Fibroblast of skin of right quadriceps (primary cell): ENCODE measurements at regions not wholly inside any gene's neighbourhood (a gene's known extent, or its start where the extent isn't known, plus 50 kb on each side); places are given as distances from the start of the nearest gene placed in this dataset.

Experiments used
- DNase-seq: peaks from one replicate; pipeline ENCODE4 v3.0.0-alpha.2; 2013

DNA sequence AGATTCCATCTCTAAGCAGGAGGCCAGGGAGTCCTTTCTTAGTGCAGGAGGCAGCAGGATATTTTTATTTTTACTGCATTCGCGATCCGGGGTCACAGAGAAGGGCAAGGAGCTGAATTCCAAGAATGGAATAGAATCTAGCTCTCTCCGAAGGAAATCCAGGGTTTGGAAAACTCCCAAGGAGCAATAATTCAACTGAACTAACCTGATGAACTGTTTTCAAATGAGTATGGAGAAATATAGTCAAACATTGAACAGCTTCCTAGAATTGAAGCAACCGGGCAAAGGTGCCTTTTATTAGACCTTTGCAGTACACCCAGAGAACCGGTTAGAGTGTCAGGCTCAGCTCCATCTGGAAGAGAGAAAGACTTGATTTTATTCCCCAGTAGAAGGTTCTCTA, 120.7 kb upstream of the MAF start:
- no peak for DNase-seq

DNA sequence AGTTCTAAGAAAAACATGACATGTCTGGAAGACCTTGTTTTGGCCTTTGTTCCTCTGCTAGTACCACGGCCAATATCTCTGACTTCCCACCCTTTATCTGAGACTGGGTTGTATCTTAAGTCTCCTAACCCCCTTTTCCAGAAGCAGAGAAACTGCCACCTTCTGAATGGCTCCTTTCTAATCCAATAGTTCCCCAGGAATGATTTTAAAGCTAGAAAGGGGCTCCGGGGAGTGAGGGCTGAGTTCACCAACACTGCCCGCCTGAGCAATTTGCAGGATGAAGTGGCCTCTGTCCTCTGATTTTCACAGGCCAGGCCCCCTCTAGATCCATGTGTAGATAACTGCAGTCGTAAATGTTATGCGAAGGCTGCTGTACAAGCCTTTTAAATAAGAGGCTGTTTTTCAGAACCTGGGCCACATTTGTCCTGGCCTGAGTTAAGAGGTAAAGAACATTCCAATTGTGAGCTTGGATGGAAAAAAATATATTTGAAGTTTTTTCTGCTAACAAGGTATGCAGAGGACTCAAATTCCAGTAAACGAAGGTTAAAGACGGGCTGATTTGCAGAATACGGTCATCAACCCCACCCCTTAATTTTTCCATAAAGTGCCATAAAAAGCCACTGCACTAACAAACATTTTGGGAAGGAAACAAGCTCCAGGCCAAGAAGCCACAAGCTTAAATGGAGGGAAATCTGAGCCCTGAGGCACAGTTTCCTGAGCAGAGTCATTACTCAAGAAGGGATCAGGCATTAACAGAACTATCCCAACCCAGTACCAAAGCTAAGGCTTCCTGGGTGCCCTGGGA, 117.0 kb upstream of the MAF start:
- no peak for DNase-seq

DNA sequence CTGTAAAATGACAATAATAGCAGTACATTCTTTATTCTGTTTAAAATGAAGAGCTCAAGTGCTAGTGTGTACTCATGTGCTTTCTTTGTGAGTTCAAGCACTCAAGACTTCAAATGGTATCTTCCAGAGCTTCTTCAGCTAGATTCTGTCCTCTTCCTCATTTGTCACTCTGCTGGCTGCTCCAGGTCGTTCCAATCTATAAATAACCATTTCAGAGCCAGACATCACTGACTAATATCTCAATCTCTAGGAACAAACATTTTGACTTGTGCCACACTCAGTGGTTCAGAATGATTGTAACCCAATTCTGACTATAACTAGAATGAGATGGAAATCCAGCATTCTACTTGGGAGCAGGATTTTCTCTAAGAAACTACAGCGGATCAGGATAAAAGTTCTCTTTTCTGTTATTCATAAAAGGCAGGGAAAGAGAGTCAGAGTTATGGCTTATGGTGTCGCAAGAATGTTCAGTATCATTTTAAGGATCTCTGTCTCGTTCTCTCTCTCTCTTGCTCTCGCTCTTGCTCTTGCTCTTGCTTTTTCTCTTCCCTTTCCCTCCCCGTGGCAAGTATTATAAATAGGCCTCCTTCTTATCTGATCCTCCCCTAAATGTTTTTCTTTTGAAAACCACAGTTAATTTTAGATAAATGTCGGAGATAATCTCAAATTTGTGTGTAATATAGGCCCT, 116.3 kb upstream of the MAF start:
- DNase-seq, result no peak

DNA sequence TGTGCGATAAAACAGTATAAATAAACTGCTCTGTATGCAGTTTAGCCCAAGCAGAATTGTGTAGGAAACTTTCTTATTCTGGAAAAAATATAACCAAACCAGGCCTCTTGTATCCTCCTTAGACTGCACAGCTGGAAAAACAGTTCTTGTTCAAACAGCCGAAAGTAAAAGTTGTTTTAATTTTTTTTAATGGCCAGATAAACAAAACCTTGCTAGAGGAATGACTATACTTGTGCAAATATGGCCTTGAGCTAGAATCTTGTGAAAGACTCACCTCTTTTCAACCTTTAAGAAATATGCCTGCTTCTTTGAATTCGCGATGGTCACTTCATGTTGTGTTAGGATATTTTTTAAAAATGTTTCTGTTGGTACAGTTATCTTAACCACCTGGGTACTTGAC, 114.5 kb upstream of the MAF start:
- no peak for DNase-seq

DNA sequence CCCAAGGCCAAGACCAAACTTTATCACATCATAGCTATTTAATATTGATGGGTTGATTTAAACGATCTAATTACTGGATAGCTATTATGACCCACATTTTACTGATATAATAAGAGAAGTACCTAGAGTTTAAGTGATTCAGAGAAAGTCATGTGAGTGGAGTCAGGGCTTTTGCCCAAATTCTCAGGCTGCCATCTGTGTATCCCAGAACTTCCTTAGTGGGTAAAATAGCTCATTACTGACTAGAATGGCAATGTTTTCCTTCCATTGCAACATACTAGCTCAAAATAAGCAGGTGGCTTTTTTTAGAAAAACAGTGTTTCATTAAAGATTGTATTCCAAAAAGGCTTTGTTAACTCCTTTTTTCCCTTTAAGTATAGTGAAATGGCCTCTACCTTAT, 113.9 kb upstream of the MAF start:
- no peak for DNase-seq

DNA sequence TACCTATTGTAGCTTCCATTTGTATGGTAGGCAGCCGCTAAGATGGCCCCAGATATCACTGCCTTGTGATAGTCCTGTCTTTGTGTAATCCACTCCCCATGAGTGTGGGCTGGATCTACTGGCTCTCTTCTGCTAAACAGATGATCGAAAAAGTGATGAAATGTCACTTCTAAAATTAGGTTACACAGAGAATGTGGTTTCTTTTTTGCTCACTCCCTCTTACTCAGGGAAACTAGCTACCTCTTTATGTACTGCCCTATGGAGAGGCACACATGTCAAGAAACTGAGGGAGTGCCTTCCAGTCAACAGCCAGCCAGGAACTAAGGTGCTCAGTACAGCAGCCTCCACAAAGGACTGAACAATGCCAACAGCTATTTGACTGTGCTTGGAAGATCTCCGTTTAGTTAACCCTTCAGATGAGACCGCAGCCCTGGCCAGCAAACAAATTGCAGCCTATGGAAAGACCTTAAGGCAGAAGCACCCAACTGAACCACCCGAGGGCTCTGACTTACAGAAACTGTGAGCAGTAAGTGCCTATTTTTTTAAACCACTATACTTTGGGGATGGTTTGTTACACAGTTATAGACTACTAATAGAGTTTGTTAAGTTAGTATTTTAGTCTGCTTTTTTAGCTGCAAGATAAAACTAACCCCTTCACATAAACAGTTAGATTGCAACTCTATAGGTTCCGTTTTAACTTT, 113.2 kb upstream of the MAF start:
- DNase-seq, result no peak

DNA sequence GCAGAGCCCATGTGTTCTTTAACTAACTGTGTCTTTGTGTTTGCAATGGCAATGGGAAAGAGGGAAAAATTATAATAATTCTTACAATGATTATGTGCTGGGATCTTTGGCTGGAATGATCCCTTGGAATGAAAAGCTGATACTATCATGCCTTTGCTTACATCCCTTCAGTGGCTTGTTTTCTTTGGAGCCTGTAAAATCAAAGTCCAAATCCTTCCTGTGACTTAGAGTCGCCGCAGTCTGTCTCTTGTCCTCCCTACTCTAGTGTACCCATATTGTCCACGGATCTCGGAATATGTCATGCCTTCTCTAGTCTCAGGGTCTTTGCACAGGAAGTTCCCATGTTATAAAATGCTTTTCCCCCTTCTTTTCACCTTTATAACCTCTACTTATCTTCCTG, 111.7 kb upstream of the MAF start:
- DNase-seq, result no peak

DNA sequence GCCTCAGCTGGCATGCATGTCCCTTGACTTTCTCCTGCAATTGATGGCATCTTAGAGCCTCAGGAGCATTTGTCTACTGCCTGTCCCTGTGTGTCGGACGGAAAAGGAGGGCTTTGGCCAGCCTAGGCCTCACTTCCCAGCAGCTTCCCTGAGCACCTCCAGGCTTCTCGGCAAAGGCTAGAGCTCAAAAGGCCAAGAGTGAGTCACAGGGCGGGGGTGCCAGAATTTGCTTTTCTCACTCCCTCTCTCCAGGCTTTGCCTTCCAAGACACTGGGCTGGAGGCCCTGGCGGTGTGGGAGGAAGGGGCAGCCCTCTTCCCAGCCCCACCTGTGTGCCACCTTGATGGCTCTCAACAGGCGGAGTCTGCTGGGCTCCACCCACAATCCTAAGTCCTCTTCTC, 107.3 kb upstream of the MAF start:
- DNase-seq, result no peak

DNA sequence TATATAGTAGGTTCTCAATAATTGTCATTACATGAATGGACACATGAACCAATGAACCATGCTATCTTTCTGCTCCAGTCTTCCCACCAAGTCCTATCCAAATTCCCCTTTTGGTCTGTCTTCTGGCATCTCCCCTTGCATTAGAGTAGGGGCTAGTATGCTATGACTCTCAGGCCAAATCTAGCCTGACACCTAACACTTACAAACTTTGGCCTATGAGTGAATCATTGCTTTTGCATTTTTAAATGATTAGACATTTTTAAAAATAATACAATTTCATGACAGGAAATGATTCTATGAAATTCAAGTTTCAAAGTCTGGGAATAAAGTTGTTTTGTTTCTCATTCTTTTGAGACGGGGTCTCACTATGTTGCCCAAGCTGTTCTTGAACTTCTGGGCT, 102.5 kb upstream of the MAF start:
- DNase-seq, result peak; percentile 12

DNA sequence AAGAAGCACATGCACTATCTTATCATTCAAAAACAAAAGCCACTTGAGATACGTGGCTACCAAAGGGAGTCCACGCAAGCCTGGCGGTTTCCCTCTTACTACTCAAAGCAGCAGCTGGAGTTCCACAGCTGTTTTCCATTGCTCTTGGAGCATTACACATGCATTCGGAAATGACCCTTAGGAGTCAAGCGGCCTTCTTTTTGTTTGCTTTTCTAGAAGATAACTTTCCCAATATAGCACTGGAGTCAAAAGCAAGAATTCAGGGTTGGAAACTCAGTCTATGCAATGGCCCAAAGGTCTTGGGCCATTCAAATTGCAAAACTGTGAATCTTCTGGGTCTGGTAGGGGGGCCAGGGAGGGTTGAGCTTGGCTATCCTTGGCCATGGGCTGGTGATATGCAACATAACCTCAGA, 97.8 kb upstream of the MAF start:
- peak; percentile 1 for DNase-seq

DNA sequence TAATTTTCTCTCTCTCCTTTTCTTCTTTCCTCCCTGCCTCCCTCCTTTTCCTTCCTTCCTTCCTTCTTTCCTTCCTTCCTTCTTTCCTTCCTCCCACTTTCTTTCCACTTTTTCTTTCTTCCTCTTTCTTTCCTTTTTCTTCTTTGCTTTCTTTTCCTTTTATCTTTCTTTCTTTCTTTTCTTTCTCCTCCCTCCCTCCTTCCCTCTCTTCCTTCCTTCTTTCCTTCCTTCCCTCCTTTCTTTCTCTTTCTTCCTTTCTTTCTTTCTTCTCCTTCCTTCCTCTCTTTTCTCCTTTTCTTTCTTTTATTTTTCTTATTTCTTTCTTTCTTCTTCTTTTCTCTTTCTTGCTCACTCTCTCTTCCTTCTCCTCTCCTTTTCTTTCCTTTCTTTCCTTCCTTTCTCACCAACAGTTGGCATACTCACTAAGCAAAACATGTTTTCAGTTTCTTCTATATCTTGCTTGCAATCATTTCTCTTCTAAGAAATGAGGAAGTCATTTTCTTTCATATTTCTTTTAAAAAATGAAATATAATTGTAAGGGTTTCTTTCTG, 97.1 kb upstream of the MAF start:
- DNase-seq, result no peak

DNA sequence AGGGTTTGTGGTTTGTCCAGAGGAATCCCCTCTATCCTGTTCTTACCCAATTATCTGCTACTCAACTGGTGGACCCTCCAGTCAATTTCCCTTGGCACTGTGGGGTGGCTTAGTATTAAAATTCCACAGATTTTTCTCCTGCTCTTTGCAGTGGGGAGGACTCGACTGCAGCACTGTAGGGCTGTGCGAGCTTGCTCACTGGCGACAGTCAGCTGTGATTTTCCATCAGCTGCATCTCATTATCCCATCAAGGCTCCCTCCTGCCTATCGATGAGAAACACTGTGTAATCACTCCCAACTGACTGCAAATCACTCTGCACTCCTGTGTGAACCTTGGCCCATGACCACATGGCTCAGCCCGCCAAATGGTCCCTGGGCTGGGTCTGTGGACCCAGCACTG, 90.5 kb upstream of the MAF start:
- DNase-seq, result peak; percentile 20

DNA sequence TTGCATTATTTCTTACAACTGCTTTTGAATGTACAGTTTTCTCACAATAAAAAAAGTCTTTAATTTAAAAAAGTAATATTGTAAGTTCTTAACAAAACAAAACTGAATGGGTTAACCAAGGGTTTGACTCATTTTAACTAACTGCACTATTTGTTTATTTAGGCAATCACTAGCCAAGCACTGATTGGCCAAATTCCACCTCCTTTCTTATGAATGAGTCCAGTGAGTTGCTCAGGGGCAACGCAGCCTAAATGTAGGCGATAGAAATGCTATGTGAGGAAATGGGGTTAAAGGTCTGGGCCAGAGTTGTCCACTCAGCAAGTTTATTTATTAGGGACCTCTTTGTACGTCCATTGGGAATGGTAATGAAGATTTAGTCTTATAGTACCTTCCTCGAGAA, 89.6 kb upstream of the MAF start:
- no peak for DNase-seq

DNA sequence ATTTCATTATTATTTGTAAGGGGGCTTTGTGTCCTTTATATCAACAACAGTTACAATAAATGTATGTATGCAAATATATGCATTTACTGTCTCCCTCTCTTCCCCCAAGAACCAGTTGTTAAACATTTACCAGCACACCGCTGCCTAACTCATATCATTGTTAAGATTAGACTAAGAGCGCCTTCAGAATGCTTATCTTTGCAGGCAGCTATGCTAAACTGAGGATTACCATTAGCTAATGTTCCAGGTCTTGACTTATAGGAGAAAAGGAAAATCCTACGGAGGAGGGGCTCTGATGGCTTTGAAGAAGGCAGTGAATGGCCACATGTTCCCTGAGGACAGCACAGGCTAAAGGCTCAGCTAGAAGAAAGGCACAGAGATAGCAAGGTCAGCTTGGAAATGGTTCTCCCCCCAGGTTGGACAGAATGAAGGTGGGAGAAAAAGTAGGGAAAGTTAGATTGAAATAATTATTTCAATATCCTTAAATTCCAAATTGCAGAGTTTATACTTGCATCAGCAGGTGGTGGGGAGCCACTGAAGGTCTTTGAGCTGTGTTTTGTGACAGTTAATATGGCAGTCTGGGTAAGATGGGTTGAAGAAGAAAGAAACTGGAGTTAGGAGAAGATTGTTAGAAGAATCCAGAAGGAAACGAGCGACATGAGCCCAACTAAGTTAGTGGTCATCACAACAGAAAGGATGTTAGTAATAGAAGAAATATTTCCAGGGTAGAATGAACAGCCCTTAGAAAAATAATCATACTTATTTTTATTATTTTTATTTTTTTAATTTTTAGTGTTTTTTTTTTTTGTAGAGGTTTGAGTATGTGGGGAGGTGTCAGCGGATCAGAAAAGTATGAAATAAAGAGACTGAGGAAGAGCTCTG, 87.0 kb upstream of the MAF start:
- DNase-seq, result no peak

DNA sequence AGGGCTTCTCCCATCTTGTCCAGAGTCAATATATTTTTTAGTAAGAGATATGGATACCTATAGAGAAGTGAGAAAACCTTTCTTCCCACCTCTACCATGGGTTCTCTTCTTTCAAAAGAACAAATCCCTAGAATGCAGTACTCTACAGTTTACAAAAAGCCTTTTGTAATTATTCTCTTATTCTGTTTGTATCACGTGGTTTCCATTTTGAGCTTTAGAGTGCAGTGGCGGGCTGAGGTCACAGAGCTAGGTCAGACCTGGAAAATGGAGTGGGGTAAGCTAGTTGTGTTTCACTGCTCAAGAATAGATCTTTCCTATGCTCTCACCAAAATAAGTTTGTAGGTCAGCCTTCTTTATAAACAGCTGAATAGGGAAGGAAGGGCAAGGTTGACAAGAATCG, 85.3 kb upstream of the MAF start:
- DNase-seq, result no peak

DNA sequence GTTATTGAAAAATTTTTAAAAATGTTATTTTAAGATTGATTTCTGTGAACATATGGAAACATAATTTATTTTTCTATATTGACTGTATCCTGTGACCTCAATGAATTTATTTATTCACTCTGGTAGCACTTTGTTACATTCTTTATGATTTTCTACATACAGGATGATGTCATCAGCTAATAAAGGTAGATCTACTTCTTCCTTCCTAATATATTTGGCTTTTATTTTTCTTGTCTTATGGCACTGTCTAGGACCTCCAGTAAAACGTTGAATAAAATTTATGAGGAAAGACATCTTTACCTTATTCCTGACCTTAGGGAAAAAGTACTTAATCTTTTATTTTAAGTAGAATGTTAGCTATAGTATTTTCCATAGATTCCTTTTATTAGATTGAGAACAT, 78.8 kb upstream of the MAF start:
- DNase-seq, result no peak

DNA sequence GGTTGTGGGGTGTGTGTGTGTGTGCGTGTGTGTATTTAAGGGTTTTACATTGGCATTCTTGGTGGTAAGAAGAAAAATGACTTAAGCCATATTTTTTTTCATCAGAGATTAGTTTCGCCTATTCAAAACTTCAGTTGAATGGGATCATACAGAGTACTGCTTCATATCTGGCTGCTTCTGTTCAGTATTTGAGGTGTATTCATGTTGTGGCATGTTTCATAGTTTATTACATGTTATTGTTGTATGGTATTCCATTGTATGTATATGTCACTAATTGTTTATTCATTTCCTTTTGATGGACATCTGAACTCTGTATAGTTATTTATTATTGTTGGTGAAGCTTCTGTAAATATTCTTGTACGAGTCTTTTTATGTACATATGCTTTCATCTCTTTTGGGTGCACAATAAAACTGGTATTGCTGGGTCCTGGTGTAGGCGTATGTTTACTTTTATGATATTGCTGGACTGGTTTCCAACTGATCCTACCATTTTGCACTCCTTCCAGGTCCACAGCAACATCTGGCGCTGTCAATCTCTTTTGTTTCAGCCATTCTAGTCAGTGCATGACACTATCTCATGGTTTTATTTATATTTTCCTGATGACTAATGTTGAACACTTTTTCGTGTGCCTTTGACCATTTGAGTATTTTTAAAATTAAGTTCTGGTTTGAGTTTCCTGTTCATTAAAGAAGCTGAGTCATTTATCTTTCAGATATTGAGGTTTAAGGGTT, 77.4 kb upstream of the MAF start:
- DNase-seq, result no peak

DNA sequence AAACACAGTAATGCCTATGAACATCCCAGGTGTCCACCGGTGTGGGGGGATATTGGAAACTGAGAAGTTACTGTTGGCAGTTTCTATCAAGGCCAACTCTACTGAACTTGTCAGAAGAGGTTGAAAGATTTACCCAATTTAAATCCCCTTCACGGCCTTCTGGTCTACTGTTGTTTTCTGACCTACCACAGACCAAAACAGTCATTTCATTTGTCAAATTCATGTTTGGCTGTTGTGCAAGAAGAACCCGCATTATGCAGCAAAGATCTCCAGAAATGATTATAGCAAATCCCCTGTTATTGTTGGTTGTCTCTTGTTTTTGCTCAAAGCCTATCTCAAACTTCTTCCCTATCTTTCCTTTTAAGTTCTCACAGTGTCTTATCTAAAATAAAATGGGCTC, 73.1 kb upstream of the MAF start:
- DNase-seq, result no peak

DNA sequence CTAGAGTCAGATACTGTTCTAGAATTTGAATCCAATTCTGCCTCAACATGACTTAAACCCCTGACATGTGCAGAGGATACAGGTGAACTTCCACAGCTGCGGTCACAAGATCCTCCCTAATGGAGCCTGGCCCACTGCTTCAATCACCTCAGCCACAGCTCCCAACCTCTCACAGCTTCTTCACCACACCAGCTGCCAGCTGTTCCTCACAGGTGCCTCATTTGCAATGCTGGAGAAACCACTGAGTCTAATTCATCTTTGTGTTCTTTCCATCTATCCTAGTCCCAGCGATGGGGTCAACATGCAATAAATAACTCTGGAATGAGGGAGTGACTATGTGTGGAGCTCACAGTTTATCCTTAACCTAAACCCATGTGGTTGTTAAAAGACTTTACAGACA, 72.0 kb upstream of the MAF start:
- no peak for DNase-seq

DNA sequence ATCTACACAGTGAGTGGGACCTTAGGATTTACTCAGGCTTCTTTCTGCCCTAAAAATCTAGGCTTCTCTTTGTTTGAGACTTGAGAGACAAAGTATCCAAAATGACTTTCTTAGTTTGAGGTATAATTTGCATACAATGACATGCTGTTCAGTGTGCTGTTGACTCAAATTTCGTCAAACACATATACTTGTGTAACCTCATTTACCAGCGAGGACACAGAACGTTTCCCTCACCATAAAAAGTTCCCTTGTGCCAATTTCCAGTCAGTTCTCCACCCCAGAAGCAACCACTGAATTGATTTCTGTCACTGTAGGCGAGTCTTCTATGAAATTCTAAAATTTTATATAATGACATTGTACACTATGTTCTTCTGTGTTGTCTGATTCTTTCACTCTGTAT, 68.0 kb upstream of the MAF start:
- no peak for DNase-seq

DNA sequence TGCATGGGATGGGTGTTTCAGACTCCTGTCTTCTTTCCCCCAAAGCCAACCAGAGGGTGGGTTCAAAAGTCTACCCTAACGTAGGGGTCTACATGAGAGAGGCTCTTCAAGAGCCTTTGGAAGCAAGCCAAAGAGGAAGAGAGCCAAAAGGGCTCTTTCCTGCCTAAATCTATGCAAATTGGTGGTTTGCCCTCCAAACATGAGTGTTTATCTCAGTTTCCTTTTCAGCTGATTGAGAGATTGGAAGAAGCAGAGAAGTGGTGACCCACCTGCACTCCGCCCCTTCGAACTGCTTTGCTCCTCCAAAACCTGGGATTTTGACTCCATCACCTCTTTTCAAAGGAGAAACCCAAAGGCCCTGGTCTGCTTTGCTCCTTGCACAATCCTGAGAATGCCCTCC, 65.4 kb upstream of the MAF start:
- DNase-seq, result no peak

DNA sequence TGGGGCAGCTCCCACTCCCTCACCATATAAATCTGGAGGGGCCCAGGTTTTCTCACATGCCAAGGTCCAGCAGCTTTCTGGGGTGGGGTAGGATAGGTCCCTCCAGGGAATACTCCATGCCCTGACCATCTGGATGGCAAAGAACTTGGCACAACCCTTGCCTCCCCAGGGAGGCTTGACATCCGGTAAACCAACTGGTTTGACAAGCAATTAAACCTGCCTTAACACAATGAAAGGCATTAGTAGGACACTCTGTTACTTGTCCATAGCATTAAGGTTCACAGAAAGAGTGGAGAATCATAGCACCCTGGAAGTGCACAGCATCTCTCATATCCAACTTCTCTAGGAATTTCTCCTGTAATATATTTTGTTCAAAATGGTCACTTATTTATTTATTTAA, 63.9 kb upstream of the MAF start:
- no peak for DNase-seq
